GM21447 (cell line): ENCODE measurements at regions not wholly inside any gene's neighbourhood (a gene's known extent, or its start where the extent isn't known, plus 50 kb on each side); places are given as distances from the start of the nearest gene placed in this dataset.

ENCODE experiments used
- ATAC-seq: cut with Tn5 transposase; IDR thresholded peaks from one replicate; pipeline ENCODE4 v1.9.1; 2021; ENCODE audit not compliant: unreplicated experiment

DNA sequence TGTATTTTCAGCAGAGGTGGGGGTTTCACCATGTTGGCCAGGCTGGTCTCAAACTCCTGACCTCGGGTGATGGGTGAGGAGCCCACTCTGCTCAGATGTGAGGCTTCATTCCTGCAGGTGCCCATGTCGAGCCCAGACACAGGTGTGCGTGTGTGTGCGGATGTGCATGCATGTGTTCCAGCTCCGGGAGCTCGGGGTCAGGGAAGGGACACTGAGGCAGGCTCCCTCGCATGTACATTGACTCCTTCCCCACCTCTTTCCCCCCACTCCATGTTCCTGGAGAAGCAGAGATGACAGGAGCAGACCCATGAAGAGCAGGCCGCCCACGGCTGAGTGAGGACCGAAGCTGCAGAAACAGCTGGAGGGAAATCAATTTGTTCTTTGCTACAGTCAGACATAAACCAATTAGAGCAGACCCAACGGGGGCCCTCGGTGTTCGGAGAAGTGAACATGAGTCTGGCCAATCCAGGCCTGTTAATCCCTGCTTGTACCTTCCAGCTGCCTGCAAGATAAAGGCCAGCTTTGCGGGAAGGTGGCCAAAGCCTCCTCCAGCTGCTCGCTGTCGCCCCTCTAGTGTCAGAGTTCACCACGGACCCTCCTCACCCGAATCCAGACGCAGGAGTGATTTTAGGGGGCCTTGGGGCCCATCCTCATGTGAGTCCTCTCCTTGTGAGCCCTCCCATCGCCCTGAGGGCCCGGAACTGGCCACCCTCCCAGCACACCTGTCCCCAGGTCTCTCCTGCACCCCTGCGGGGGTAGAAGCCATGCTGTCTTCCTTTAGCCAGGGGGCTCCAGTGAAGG, 321.0 kb upstream of the RTL1 start:
- no peak for ATAC-seq

DNA sequence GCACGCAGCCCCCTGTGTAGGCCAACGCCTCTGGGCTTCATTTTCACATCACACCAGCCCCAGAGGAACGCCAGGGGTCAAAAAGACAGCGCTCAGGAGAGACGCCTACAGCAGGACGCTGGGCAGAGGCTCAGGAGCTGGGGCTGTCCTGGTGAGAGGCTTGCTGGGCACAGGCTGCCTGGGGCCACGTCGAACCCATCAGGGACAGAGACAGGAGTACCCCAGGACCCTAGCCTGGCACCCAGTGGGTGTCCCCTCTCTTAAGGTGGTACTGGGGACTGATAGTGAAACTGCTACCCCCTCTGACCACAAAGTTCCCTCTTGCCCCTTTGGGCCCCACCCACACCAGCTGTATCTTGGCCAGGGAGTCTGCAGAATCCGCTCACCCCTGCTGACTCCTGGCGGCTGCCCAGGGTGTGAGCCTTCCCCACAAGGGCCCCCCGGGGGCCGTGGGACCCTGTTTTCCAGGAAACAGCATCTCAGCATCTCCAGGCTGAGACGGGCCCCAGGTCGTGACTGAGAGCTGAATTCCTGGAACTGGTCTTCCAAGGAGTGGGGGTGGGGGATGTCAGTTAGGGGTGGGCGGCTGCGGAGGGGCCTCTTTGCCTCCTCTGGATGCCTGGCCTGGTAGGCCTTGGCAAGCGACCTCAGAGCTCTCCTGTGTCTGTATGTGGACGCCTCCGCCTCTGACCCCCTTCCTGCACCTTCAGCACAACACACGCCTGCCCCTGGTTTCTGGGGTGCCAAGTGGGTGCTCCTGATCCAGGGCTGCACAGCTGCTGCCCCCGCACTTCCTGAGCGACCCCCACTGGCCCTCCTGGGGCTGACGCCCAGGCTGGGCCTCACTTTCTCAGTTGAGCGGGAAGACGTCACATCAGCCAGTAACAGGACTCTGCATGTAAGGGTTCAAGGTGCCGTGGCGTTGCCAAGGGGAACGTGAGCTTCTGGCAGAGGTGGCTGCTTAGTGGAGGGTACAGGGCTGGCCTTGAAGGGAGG, 321.9 kb upstream of the RTL1 start:
- no peak for ATAC-seq

DNA sequence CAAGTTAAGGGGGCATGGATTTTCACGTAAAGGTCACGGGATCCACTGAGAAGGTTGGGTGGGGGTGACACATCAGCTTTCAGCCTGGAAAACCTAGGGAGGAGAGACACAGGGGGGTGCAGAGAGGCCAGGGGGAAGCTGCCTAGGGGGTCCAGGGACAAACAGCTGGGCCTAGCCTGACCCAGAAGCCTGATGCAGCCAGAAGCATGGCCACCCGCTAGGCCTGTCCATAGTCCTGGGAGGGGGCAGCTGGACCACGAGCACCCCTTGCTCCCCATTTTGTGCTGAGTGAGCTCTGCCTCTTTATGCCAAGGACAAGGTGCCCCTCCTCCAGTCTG, 322.7 kb upstream of the RTL1 start:
- no peak for ATAC-seq

- no peak for ATAC-seq
Observed at GRCh38 chr14:101226603-101227425, 323.3 kb upstream of the RTL1 start.

DNA sequence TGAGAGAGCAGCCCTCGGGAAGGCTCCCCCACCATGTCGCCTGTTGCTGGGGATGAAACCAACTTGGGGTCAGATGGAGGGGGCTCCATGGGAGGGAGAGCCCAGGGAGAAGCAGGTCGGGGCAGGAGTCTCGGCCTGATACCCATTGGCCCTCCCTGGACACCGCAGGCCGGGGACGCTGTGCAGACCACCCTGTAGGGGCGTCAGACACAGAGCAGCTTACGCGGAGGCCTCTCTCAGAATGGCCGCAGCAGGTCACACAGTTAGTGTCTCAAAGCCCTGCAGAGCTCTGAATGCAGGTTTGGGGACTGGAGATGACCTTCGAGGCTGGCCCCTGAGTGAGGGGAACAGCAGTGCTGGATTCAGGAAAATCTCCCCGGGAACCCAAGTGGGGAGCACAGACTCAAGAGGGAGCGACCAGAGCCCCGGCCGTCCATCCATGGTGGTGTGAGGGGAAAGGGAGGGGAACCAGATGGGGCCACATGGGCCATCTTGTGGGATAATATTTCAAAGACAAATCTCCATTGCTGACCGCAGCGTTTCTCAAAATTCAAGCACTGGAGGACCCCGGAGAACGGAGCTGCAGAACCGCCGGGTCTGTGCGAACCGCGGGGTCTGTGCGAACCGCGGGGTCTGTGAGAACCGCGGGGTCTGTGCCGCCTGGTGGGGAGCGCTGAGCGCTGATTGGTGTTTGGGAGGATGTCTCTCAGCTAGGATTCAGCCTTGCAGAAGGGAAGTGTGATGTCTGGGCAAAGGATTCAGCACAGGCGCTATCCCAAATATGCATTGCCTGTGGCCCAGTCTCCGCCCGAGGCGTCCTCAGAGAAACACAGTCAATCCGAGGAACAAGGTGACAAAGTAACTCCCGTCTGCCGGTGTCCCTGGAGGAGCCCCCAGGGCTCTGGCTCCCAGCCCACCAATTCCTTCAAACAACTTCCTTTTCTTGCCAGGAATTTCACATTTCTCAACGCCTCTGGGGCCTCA, 324.4 kb upstream of the RTL1 start:
- ATAC-seq, result no peak

- ATAC-seq, result no peak
Observed at GRCh38 chr14:101228949-101229541, 325.5 kb upstream of the RTL1 start.

DNA sequence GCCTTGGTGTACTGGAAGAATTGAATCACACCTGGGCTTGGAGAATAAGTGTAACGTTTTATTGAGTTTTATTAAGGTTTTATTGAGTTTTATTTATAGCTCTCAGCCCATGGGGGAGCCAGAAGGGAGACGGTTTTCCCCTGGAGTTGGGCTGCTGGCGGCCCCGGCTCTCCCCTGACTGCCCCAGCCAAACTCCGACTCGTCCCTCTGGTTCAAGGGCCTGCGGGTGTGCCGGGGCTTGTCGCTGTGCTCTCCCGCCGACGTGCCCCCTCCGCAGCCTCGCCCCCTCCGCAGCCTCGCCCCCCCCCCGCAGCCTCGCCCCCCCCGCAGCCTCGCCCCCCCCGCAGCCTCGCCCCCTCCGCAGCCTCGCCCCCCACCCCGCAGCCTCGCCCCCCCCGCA, 326.1 kb upstream of the RTL1 start:
- ATAC-seq, result no peak

DNA sequence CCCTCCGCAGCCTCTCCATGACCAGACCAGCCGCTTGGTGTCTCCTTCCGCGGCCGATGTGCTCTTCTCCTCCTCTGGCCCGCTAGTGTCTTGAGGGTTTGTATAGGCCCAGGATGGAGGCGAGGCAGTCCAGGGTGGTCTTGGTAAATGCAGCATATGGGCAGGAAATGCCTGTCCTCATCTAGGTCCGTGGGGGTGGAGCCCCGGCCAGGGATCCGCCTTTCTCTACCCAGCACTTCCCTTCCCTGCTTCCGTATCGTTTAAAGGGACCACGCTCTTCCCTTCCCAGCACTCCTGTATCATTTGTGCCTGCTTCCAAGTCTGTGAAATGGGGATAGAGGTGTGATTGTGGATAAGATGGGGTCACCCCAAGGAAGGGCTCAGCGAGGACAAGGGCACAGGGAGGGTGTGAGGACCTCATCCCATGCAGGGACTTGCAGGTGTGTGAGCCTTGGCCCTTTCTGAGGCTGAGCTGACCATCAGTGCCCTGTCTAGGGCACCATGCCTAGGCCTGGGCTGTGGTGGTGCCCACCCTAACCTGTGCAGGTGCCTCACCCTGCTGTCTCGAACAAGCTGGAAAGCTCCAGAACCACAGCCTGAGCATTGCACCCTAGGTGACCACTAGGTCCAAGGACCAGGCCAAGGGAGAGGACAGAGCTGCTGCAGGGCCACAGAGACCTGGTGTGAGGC, 326.8 kb upstream of the RTL1 start:
- ATAC-seq, result no peak

- no peak for ATAC-seq
Observed at GRCh38 chr14:101230851-101231550, 327.5 kb upstream of the RTL1 start.

DNA sequence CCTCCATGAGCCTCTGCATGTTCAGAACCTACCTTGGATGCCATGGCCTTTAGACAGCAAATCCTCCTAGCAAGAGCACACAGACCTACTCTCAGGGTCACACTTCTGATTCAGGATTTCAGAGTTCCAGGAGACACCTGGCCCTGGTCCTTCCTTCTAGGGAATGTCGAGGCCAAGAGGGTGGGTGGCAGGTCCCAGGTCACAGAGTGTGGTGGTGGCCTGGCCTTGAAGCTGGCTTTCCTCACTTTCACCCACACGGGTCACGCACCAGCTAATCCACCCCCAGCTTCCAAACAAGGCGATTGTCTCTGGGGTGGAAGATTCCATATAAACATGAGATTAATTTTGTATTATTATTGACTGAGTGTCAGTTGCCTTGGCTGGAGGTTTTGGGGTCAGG, 328.3 kb upstream of the RTL1 start:
- no peak for ATAC-seq

- no peak for ATAC-seq
Observed at GRCh38 chr14:101232340-101233020, 328.8 kb upstream of the DIO3 start.

GRCh38 chr14:101233021-101233366, 328.3 kb upstream of the DIO3 start:
- ATAC-seq, result no peak

DNA sequence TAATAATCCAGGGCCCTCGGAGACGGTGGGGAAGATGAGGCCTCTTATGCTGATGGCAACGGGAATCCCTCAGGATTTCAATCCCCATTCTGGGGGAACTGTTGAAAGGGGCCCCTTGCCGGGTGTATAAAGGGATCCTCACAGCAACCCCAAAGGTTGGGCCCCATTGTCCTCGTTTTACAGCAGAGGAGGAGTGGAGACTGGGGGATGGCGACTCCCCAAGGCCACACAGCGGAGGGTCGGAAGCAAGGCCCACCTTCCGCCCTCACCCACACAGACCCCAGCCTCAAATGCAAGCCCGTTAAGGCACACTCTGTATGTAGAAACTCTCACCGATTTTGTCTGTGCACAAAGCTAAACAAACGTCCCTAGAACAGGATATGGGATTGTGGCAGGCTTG, 327.9 kb upstream of the DIO3 start:
- ATAC-seq, result no peak

DNA sequence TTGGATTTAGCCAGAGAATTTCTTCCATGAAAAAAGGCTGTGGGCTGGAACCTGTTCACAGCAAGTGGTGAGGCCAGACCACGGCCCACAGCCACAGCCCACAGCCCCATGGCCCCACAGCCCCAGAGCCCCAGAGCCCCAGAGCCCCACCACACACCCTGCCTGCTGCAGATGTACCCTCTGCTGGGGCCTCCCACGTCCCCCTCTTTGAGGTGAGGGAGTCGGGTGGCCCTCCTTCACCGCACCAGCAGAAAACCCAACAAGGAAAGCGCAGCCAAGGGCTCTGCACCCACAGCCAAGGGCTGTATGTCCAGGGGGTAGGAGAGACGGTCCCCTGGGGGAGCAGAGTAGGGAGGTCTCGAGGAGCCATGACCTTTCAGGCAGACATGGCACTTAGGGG, 327.5 kb upstream of the DIO3 start:
- no peak for ATAC-seq

GRCh38 chr14:101234244-101234937, 326.9 kb upstream of the DIO3 start:
- ATAC-seq, result no peak

DNA sequence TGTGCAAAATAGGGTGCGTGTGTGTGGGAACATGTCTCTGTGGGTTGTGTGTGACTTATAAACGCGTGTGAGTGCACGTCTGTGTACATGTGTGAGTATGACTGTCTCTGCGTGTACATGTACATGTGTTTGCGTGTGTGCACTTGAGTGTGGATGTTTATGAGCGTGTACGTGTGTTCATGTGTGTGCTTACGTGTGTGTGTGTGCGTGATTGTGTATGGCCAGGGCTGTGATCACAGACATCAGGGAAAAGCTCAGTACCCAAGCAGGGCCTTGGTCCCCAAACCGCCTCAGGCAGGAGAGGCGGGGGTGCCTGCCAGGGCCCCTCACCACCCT, 326.3 kb upstream of the DIO3 start:
- no peak for ATAC-seq

- ATAC-seq, result no peak
Observed at GRCh38 chr14:101235335-101236103, 325.8 kb upstream of the DIO3 start.
